Kidney epithelial cell (primary cell): ENCODE measurements at regions not wholly inside any gene's neighbourhood (a gene's known extent, or its start where the extent isn't known, plus 50 kb on each side); places are given as distances from the start of the nearest gene placed in this dataset.
A peak's percentile ranks its signal among the peaks of the same experiment; 100 is the strongest.

Experiments
- DNase-seq: peaks from one replicate; pipeline ENCODE4 v3.0.0-alpha.2; 2010; ENCODE audit warnings: low read depth
- H3K27me3 ChIP-seq: 2 replicates; pipeline ENCODE4 v1.6.0; 2011; ENCODE audit warnings: low read length; ENCODE audit not compliant: control insufficient read depth, insufficient read depth
- H3K36me3 ChIP-seq: 2 replicates; pipeline ENCODE4 v1.5.1; 2011; ENCODE audit warnings: low read length; ENCODE audit not compliant: control insufficient read depth, insufficient read depth
- H3K4me3 ChIP-seq: 2 replicates; pipeline ENCODE4 v1.5.1; 2011; ENCODE audit warnings: low read depth, mild to moderate bottlenecking, control low read depth, low read length
- TF ChIP-seq, protein P1 (sequence below): IDR thresholded peaks from 2 replicates; pipeline ENCODE4 v1.5.1; 2011; ENCODE audit warnings: mild to moderate bottlenecking, moderate library complexity, low read length, control low read depth, inconsistent platforms; ENCODE audit not compliant: insufficient read depth, poor library complexity, severe bottlenecking

DNA sequence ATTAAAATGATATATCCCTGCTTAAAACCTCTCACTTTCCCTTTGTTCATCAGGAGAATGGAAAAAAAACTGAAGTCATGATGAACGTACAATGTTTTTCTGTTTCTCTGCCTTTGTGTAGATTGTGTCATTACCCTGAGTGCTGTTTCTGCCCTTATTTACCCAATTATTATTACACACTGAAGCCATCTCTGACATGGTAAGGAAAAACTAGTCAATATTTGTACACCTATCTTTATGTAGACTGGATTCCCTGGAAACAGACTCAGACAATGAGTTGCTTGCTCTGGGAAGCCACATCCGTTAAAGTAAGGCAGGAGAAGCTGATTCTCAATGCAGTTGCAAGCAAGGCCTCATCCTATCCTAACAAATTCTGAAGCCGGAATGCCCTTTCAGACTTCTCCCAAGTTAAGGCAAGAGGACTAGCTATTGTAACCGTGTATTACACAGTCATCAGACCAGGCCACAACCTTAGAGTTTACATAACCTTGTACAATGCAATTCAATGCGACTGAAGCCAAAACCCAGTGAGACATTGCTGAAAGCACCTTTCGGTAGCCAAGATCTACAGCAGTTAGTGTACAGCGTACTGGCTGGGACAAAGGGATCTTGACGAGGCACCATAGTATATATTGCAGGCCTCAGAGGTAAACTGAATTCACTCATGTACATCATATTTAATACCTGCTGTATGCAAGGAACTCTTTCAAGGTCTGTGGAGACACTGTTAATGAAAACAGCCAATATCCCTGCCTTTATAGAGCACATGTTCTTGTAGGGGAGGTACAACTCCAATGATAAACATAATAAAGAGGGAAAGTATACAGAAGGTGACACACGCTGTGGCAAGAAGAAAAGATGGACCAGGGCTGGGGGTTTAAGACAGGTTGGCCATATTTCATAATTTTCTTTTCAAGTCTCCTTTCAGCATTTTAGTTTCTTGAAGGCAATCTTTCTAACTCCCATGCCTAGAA, 1040.8 kb upstream of the SEMA6D start:
- Histone ChIP-seq H3K4me3 (no peak overlapping the region), H3K36me3 (no peaks in the 10 kb centered on the region), H3K27me3 (no peaks in the 10 kb centered on the region)
- DNase-seq = no peak
- TF ChIP-seq, protein P1, sequence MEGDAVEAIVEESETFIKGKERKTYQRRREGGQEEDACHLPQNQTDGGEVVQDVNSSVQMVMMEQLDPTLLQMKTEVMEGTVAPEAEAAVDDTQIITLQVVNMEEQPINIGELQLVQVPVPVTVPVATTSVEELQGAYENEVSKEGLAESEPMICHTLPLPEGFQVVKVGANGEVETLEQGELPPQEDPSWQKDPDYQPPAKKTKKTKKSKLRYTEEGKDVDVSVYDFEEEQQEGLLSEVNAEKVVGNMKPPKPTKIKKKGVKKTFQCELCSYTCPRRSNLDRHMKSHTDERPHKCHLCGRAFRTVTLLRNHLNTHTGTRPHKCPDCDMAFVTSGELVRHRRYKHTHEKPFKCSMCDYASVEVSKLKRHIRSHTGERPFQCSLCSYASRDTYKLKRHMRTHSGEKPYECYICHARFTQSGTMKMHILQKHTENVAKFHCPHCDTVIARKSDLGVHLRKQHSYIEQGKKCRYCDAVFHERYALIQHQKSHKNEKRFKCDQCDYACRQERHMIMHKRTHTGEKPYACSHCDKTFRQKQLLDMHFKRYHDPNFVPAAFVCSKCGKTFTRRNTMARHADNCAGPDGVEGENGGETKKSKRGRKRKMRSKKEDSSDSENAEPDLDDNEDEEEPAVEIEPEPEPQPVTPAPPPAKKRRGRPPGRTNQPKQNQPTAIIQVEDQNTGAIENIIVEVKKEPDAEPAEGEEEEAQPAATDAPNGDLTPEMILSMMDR = no peak

DNA sequence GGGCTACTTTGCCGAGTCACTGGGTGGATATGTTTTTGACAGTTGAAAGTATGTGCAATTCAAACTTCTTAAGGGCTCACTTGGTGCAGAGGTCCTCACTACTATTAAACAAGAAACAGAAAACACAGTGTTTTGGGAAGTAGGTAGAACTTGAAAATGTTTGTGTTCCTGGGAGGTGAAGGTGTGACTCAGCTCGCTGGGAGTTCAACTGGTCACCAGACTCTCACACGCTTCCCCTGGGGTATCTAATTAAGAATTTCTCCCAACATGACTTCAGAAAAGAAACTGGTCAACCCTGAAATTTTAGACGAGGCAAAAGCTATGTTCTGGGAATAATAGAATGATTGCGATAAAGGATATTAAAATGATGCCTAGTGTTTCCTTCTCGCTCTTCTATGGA, 1039.8 kb upstream of the SEMA6D start:
- Histone ChIP-seq H3K4me3 (no peak overlapping the region), H3K27me3 (no peaks in the 10 kb centered on the region), H3K36me3 (no peaks in the 10 kb centered on the region)
- peak; percentile 9 for DNase-seq
- TF ChIP-seq, protein P1 = no peak

DNA sequence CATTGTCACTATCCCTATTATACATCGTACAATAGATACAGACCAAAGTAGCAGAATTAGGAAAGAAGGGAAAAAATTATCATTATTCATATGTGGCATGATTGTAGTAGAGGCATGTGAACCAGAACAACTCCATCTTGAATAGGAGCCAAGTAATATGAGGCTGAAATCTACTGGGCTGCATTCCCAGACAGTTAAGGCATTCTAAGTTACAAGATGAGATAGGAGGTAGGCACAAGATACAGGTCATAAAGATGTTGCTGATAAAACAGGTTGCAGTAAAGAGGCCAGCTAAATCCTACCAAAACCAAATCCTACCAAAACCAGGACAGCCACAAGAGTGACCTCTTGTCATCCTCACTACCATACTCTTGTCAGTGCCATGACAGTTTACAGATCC, 1035.4 kb upstream of the SEMA6D start:
- no peaks in the 10 kb centered on the region for H3K27me3 ChIP-seq
- TF ChIP-seq, protein P1 = no peak
- H3K36me3 ChIP-seq = no peaks in the 10 kb centered on the region
- no peak overlapping the region for H3K4me3 ChIP-seq
- DNase-seq = no peak

DNA sequence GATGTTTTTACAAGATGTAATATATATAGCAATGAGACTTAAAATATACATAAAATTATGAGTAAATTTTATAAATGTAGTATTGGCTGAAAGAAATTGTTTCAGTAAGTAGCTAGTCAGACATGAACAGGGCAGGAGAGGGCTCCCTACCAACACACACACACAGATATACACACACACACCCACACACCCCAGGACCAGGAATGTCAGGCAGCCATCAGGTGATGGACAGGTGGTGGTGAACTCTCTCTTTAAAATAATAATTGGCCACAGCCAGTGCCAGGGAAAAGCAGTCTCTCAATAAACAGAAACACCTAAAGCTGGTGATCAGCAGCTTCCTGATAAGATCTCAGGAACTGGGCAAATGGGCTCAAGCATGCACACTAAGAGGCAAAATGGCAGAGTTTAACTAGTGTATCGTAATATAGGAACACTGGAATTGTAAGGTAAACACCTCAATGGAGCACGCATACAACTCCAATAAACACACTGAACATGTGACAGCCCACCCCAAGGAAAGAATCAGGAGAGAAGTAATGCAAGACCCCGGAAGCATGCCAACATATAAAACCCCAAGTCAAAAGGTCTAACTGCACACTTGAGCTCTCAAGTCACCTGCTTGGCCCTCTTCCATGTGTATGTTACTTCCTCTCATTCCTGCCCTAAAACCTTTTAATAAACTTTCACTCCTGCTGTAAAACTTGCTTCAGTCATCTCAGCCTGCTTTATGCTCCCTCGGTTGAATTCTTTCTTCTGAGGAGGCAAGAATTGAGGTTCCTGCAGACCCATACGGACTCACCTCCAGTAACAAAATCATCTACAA, 1034.1 kb upstream of the SEMA6D start:
- H3K4me3 ChIP-seq = no peak overlapping the region
- TF ChIP-seq, protein P1 = no peak
- H3K27me3 ChIP-seq = no peaks in the 10 kb centered on the region
- no peak for DNase-seq
- no peaks in the 10 kb centered on the region for H3K36me3 ChIP-seq

DNA sequence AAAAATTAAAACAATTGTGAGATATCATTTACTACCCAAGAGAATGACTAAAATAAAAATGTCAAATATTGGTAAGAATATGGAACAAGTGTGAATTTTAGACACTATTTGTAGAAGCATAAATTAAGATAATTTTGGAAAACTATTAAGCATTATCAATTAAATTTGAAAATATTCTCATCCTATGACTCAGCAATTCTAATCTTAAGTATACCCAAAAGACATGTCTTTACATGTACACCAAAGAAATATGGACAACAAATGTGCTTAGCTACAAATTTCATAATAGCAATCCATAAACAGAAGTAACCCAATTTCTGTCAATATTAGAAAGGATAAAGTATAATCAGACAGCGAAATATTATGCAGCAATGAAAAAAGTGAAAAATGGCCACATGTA, 1032.2 kb upstream of the SEMA6D start:
- H3K27me3 ChIP-seq = no peaks in the 10 kb centered on the region
- TF ChIP-seq, protein P1 = no peak
- DNase-seq = no peak
- no peak overlapping the region for H3K4me3 ChIP-seq
- no peaks in the 10 kb centered on the region for H3K36me3 ChIP-seq
